ENCODE measurements at regions not wholly inside any gene's neighbourhood (a gene's known extent, or its start where the extent isn't known, plus 50 kb on each side); places are given as distances from the start of the nearest gene placed in this dataset.

DNA sequence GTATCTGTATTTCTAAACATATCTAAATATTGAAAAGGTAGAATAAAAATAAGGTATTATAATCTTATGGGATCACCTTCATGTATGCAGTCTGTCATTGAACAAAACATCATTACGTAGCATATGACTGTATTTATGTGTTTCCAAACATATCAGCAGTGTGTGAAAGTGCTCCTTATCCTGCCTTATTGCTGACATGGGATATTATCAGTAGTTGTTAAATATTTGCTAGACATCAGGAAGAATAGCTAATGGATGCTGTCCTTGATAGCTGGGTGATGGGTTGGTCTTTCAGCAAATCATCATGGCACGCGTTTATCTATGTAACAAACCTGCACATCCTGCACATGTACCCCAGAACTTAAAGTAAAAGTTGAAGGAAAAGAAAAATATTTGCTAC lies 59.1 kb upstream of the FAM20A start:
- DNase-seq (ENCODE audit: low spot score) = no peak

DNA sequence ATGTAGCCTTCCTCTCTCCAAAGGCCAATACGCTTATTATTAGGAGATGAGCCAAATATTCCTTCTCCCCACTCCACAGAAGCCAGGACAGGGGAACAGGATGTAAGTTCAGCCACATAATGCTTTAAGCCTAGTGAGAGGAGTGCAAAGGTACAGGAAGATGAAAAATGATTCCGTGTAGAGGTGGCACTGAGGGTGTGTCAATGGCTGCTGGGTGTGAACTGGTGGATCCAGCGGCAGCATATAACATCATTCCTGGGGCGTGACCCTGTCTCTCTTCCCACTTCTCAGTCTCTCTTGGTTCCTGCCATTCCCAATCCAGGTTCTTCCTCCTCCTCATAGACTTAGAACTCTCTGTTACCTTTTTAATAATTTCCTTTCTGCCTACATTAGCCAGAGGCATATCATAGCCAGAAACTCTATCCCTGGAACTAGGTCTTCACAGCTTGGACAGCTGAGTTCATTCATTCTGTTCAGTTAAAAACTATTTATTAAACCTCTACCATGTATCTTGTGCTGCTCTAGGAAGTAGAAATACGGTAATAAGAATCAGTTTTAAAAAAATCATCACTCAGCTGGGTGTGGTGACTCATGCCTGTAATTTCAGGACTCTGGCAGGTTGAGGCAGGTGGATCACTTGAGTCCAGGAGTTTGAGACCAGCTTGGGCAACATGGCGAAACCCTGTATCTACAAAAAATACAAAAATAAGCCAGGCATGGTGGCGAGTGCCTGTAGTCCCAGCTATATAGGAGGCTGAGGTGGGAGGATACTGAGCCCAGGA lies 58.0 kb upstream of the FAM20A start:
- DNase-seq (ENCODE audit: low spot score) = no peak

DNA sequence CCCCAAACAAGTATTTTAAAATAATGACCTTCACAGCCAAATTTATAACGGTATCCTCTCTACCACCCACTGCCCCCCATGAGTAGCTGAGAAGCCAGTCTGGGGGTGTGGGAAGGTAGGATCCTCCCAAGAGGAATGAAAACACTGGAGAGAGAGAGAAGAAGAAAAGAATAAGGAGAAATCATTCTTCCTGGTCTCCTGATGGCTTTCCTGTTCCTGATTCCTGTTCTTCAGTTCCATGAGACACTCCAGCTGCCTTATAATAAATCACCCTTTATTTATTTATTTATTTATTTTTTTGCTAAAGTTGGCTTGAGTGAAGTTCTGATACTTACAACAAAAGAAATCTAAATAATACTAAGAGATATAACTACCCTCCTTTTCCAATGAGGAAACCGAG lies 56.4 kb upstream of the FAM20A start:
- DNase-seq (ENCODE audit: low spot score) = no peak

DNA sequence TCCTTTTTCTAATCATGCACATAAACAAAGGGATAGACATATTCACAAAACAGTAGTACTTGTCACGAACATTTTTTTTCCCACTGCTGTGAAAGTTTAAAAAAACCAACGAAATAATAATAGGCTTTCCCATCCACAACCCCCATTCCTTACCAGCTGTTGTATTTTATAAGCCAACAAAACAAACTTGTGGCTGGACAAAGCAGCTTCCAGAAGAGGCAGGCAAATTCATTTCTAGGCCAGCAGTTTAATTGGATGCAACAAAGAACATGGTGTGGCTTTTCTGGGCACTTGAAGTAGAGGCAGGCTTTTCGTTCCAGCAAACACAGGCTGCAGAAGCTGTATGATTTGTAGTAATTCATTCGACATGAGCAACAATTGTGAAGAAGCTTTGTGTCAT lies 56.0 kb upstream of the FAM20A start:
- DNase-seq (ENCODE audit: low spot score) = peak; percentile 7

DNA sequence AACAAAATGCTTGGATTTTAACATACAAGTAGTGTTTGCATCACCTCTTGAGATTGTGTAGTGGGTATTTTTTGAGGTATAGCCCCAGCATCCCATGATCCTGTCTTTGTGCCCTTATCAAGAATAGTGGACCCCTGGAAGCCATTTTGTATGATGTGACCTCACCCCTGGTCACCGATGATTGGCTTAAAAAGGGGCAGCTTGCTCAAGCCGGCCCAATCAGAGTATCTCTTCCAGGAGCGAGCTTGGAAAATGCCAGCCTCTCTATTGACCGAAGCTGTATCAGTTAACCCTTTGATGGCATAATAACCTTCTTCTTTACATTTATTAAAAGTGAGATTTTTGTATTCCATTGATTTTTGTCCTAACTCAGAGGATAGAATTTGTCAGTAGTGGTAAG lies 55.5 kb upstream of the FAM20A start:
- no peak for DNase-seq (ENCODE audit: low spot score)
